ENCODE measurements at regions not wholly inside any gene's neighbourhood (a gene's known extent, or its start where the extent isn't known, plus 50 kb on each side); places are given as distances from the start of the nearest gene placed in this dataset.

DNA sequence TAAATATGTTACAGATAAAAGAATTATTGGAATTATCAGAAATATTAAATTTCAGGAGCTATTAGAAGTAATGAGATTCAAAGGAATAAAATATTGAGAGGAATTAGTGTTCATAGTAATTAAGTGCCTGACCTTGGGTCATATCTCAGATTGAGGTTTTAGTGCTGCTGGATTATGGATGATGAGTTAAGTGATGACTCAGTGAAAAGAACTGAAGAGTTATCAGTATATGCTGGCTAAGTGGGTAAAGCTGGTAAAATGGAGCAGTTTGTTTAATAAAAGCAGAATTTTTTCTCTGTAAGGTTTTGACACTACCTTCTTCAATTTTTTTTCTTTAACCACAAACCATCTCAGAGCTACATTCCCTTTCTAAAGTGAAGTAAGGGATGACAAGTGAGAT lies 206.7 kb downstream of the MANEA start:
- DNase-seq (ENCODE audit: low spot score) (no peak), FAIRE-seq (no peak), ATAC-seq (no peak)
- no peak overlapping the region for H3K27ac ChIP-seq (ENCODE audit: extremely low read length, insufficient read depth, low read length)
- CTCF ChIA-PET (ENCODE audit: low intra/inter-chr PET ratio, low total read pairs): no interaction called here
- H3K27me3 ChIP-seq (ENCODE audit: control insufficient read depth in 1 of 2, insufficient read depth in 2 of 2, low read length in 2 of 2): no peaks in the 10 kb centered on the region
- no peaks in the 10 kb centered on the region for H3K79me2 ChIP-seq (ENCODE audit: insufficient read depth, low read length)
- H3K4me3 ChIP-seq (replicated peaks in 1 of 3; ENCODE audit: insufficient read depth in 1 of 3, low read depth in 2 of 3, low read length in 3 of 3): no peak overlapping the region
- H3K9ac ChIP-seq (ENCODE audit: insufficient read depth, low read depth, low read length): no peak overlapping the region
- peaks cover 11% of the 10 kb centered on the region for H3K4me1 ChIP-seq (ENCODE audit: insufficient read depth, low read length)
- in situ Hi-C loops (cut with HindIII; ENCODE audit: extremely low pct_ligation_motif_present, low pct_unique_long_range_greater_than_20kb): no loop called here
- H4K20me1 ChIP-seq (ENCODE audit: insufficient read depth, low read length): no peaks in the 10 kb centered on the region
- no peaks in the 10 kb centered on the region for H3K9me3 ChIP-seq (ENCODE audit: low read length)
- BruUV-seq (replicated peaks): no TSS peak
- H2AFZ ChIP-seq (ENCODE audit: low read length): no peak overlapping the region
- no peaks in the 10 kb centered on the region for H3K36me3 ChIP-seq (replicated peaks in 1 of 2; ENCODE audit: control insufficient read depth in 1 of 2, insufficient read depth in 2 of 2, low read length in 2 of 2)
- peak; percentile 63 to 73; a peak in 3 of 4 replicates for TF ChIP-seq MAFK (conservative IDR thresholded peaks at IDR 0.05 in 1 of 2, IDR thresholded peaks at IDR 0.05 in 1 of 2; ENCODE audit: low read length in 2 of 2)
- TF ChIP-seq ATAD3A (CRISPR knock-in tag; IDR thresholded peaks at IDR 0.05): no peak
- peak; percentile 59; the same call in 1 of the 2 replicates for TF ChIP-seq MAFF (IDR thresholded peaks at IDR 0.05; ENCODE audit: low read depth, low read length)
- POLR2A ChIA-PET: no interaction called here
- intact Hi-C loops (cut with micrococcal nuclease; ENCODE audit: unreplicated experiment): no loop called here
- H3K4me2 ChIP-seq (ENCODE audit: low read depth, low read length): no peak overlapping the region

DNA sequence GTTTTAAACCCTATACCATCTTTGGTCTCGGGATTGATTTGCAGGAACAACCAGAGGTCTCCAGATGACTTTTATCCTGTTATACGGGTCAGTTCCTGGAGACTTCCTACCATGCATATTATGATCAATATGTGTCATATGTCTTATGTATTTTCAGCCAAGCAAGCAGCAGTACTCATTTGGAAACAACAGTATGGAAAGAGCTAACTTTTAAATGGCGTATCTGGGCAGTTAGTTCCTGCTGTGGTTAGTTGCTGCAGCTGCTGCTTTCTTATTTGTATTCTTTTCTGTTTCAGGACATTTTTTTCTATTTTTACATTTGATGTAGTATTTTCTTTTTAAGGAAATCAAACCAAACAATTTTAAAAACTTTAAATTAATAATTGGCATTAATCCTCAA lies 207.5 kb downstream of the MANEA start:
- no peak for FAIRE-seq
- POLR2A ChIA-PET: no interaction called here
- in situ Hi-C loops (cut with HindIII; ENCODE audit: extremely low pct_ligation_motif_present, low pct_unique_long_range_greater_than_20kb): no loop called here

More for the DNA sequence above, 207.5 kb downstream of the MANEA start:
- BruUV-seq (replicated peaks): no TSS peak
- H3K79me2 ChIP-seq (ENCODE audit: insufficient read depth, low read length): no peaks in the 10 kb centered on the region
- H3K27ac ChIP-seq (ENCODE audit: extremely low read length, insufficient read depth, low read length): no peak overlapping the region
- TF ChIP-seq CBX1 (IDR thresholded peaks at IDR 0.05; ENCODE audit: low read depth): no peak
- no peak for TF ChIP-seq SMARCE1 (IDR thresholded peaks at IDR 0.05; ENCODE audit: borderline replicate concordance)
- TF ChIP-seq, protein P1, sequence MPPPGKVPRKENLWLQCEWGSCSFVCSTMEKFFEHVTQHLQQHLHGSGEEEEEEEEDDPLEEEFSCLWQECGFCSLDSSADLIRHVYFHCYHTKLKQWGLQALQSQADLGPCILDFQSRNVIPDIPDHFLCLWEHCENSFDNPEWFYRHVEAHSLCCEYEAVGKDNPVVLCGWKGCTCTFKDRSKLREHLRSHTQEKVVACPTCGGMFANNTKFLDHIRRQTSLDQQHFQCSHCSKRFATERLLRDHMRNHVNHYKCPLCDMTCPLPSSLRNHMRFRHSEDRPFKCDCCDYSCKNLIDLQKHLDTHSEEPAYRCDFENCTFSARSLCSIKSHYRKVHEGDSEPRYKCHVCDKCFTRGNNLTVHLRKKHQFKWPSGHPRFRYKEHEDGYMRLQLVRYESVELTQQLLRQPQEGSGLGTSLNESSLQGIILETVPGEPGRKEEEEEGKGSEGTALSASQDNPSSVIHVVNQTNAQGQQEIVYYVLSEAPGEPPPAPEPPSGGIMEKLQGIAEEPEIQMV (CRISPR knock-in tag; IDR thresholded peaks at IDR 0.05; ENCODE audit: low read depth): no peak
- TF ChIP-seq, protein P2, sequence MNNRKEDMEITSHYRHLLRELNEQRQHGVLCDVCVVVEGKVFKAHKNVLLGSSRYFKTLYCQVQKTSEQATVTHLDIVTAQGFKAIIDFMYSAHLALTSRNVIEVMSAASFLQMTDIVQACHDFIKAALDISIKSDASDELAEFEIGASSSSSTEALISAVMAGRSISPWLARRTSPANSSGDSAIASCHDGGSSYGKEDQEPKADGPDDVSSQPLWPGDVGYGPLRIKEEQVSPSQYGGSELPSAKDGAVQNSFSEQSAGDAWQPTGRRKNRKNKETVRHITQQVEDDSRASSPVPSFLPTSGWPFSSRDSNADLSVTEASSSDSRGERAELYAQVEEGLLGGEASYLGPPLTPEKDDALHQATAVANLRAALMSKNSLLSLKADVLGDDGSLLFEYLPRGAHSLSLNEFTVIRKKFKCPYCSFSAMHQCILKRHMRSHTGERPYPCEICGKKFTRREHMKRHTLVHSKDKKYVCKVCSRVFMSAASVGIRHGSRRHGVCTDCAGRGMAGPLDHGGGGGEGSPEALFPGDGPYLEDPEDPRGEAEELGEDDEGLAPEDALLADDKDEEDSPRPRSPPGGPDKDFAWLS (CRISPR knock-in tag; IDR thresholded peaks at IDR 0.05; ENCODE audit: borderline replicate concordance): no peak
- no peak for TF ChIP-seq RFX3 (CRISPR knock-in tag; IDR thresholded peaks at IDR 0.05)
- TF ChIP-seq NFRKB (IDR thresholded peaks at IDR 0.05): no peak
- TF ChIP-seq ZNF33A (CRISPR knock-in tag; IDR thresholded peaks at IDR 0.05; ENCODE audit: borderline replicate concordance): no peak
- TF ChIP-seq, protein P3, sequence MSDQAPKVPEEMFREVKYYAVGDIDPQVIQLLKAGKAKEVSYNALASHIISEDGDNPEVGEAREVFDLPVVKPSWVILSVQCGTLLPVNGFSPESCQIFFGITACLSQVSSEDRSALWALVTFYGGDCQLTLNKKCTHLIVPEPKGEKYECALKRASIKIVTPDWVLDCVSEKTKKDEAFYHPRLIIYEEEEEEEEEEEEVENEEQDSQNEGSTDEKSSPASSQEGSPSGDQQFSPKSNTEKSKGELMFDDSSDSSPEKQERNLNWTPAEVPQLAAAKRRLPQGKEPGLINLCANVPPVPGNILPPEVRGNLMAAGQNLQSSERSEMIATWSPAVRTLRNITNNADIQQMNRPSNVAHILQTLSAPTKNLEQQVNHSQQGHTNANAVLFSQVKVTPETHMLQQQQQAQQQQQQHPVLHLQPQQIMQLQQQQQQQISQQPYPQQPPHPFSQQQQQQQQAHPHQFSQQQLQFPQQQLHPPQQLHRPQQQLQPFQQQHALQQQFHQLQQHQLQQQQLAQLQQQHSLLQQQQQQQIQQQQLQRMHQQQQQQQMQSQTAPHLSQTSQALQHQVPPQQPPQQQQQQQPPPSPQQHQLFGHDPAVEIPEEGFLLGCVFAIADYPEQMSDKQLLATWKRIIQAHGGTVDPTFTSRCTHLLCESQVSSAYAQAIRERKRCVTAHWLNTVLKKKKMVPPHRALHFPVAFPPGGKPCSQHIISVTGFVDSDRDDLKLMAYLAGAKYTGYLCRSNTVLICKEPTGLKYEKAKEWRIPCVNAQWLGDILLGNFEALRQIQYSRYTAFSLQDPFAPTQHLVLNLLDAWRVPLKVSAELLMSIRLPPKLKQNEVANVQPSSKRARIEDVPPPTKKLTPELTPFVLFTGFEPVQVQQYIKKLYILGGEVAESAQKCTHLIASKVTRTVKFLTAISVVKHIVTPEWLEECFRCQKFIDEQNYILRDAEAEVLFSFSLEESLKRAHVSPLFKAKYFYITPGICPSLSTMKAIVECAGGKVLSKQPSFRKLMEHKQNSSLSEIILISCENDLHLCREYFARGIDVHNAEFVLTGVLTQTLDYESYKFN (CRISPR knock-in tag; conservative IDR thresholded peaks at IDR 0.05): no peak
- TF ChIP-seq, protein P4, sequence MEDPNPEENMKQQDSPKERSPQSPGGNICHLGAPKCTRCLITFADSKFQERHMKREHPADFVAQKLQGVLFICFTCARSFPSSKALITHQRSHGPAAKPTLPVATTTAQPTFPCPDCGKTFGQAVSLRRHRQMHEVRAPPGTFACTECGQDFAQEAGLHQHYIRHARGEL (CRISPR knock-in tag; IDR thresholded peaks at IDR 0.05): no peak
- H3K27me3 ChIP-seq (ENCODE audit: control insufficient read depth in 1 of 2, insufficient read depth in 2 of 2, low read length in 2 of 2): no peaks in the 10 kb centered on the region
- WGBS (ENCODE audit: low lambda C conversion rate): 94% methylated on average over 3 of the region's 3 CpGs
- intact Hi-C loops (cut with micrococcal nuclease; ENCODE audit: unreplicated experiment): no loop called here
- CTCF ChIA-PET (ENCODE audit: low intra/inter-chr PET ratio, low total read pairs): no interaction called here
- no peaks in the 10 kb centered on the region for H3K9me3 ChIP-seq (ENCODE audit: low read length)
- no peaks in the 10 kb centered on the region for H4K20me1 ChIP-seq (ENCODE audit: insufficient read depth, low read length)
- H3K36me3 ChIP-seq (replicated peaks in 1 of 2; ENCODE audit: control insufficient read depth in 1 of 2, insufficient read depth in 2 of 2, low read length in 2 of 2): no peaks in the 10 kb centered on the region
- no peak overlapping the region for H3K4me3 ChIP-seq (replicated peaks in 1 of 3; ENCODE audit: insufficient read depth in 1 of 3, low read depth in 2 of 3, low read length in 3 of 3)
- H3K4me2 ChIP-seq (ENCODE audit: low read depth, low read length): no peak overlapping the region
- H2AFZ ChIP-seq (ENCODE audit: low read length): no peak overlapping the region
- DNase-seq (ENCODE audit: low spot score) (no peak), ATAC-seq (no peak)
- H3K9ac ChIP-seq (ENCODE audit: insufficient read depth, low read depth, low read length): no peak overlapping the region
- peaks cover 8% of the 10 kb centered on the region for H3K4me1 ChIP-seq (ENCODE audit: insufficient read depth, low read length)

Measured in HepG2 (cell line).